ENCODE measurements at regions not wholly inside any gene's neighbourhood (a gene's known extent, or its start where the extent isn't known, plus 50 kb on each side); places are given as distances from the start of the nearest gene placed in this dataset.

GRCh38 chr6:84588697-84589080, 175.7 kb downstream of the TBX18 start:
- no peak for TF ChIP-seq FOXM1 (IDR thresholded peaks at IDR 0.05; ENCODE audit: low read depth)
- no peak for TF ChIP-seq FOXM1 (CRISPR knock-in tag; IDR thresholded peaks at IDR 0.05; ENCODE audit: low read depth)
- TF ChIP-seq GATAD2B (IDR thresholded peaks at IDR 0.05; ENCODE audit: borderline replicate concordance) = no peak
- TF ChIP-seq ESRRA (IDR thresholded peaks at IDR 0.05; ENCODE audit: borderline replicate concordance, low read depth) = no peak
- TF ChIP-seq GTF3C2 (IDR thresholded peaks at IDR 0.05; ENCODE audit: borderline replicate concordance, extremely low read depth, insufficient read length) = no peak
- no peak for TF ChIP-seq ZNF217 (CRISPR knock-in tag; IDR thresholded peaks at IDR 0.05)
- TF ChIP-seq ZNF121 (CRISPR knock-in tag; conservative IDR thresholded peaks at IDR 0.05) = no peak
- no peak for TF ChIP-seq ZHX1 (conservative IDR thresholded peaks at IDR 0.05; ENCODE audit: low read length)
- no peak for TF ChIP-seq CBX3 (IDR thresholded peaks at IDR 0.05; ENCODE audit: borderline replicate concordance in 1 of 2, low read length in 2 of 2)
- no peak for TF ChIP-seq ILF3 (IDR thresholded peaks at IDR 0.05; ENCODE audit: borderline replicate concordance)
- no peak for TF ChIP-seq POLR2A (conservative IDR thresholded peaks at IDR 0.05)
- no peak for TF ChIP-seq CTCF (IDR thresholded peaks at IDR 0.05 in 2 of 3, conservative IDR thresholded peaks at IDR 0.05 in 1 of 3; ENCODE audit: insufficient read depth in 2 of 3, low read depth in 1 of 3, low read length in 3 of 3)
- TF ChIP-seq ZNF274 (IDR thresholded peaks at IDR 0.05; ENCODE audit: borderline replicate concordance, low read depth, low read length) = no peak

All from K562 (cell line).